ENCODE measurements at regions not wholly inside any gene's neighbourhood (a gene's known extent, or its start where the extent isn't known, plus 50 kb on each side); places are given as distances from the start of the nearest gene placed in this dataset.

- no peak for TF ChIP-seq CTCF (IDR thresholded peaks at IDR 0.05; ENCODE audit: low read depth, low read length, missing input control)
- no peak for TF ChIP-seq FOXA1 (IDR thresholded peaks at IDR 0.05)
- no peak for TF ChIP-seq FOXA2 (IDR thresholded peaks at IDR 0.05)
- no peak for TF ChIP-seq RXRA (IDR thresholded peaks at IDR 0.05)
- TF ChIP-seq SP1 (IDR thresholded peaks at IDR 0.05): no peak
These were observed 447.9 kb upstream of the SGCD start for GRCh38 chr5:155878991-155879575.

Measured in liver (tissue), 3 donors.